HepG2 (cell line): ENCODE measurements at regions not wholly inside any gene's neighbourhood (a gene's known extent, or its start where the extent isn't known, plus 50 kb on each side); places are given as distances from the start of the nearest gene placed in this dataset.

ENCODE experiments used
- ATAC-seq: fragments of 200-7000 bp; cut with Tn5 transposase; 3 replicates; pipeline ENCODE4 v1.9.1; 2020; ENCODE audit warnings: mild to moderate bottlenecking, moderate library complexity
- BruUV-seq: library from RNA; stranded (reverse); fragments of 400-500 nt; replicated peaks from 2 replicates; lab custom pipeline; 2021; lab: Mats Ljungman, UMichigan
- CTCF ChIA-PET: fragments of 300-600 bp; formaldehyde crosslinking; extraction: SDS; loops from one replicate; lab custom pipeline; 2021; ENCODE audit warnings: low total read pairs, inconsistent platforms, low intra/inter-chr PET ratio; lab: Yijun Ruan, JAX
- POLR2A ChIA-PET: fragments of 350-600 bp; sonication (Branson Sonifier 250); formaldehyde crosslinking; loops from one replicate; lab custom pipeline; 2020; ENCODE audit warnings: antibody characterized with exemption, inconsistent platforms; lab: Yijun Ruan, JAX
- DNase-seq: peaks from one replicate; pipeline ENCODE4 v3.0.0-alpha.2; 2015; ENCODE audit warnings: low spot score
- FAIRE-seq: peaks from 3 replicates; lab custom pipeline; 2011; peaks lifted over from hg19 to GRCh38; lab: Jason Lieb, UNC
- H2AFZ ChIP-seq: one replicate; pipeline ENCODE4 v1.6.1; 2011; ENCODE audit warnings: low read length, inconsistent platforms
- H3K27ac ChIP-seq: fragments of 300-600 bp; 3 replicates; pipeline ENCODE4 v1.8.0; 2011; ENCODE audit warnings: mixed run types, mild to moderate bottlenecking, mixed read lengths, low read length, inconsistent platforms; ENCODE audit not compliant: insufficient read depth; ENCODE audit errors: extremely low read length
- H3K27me3 ChIP-seq, 2 experiments: fragments of 200-600 bp in 1 of 2; 2 replicates in 1 of 2; 3 replicates in 1 of 2; pipeline versions ENCODE4 v1.6.0 to v1.8.0; 2011; ENCODE audit warnings: low read length in 2 of 2, mild to moderate bottlenecking in 2 of 2, moderate library complexity in 2 of 2, inconsistent platforms in 1 of 2; ENCODE audit not compliant: insufficient read depth in 2 of 2, control insufficient read depth in 1 of 2
- H3K36me3 ChIP-seq, 2 experiments: fragments of 200-600 bp in 1 of 2; replicated peaks in 1 of 2; 2 replicates in 1 of 2; 3 replicates in 1 of 2; pipeline versions ENCODE4 v1.5.1 to v1.8.0; 2011; ENCODE audit warnings: low read length in 2 of 2, inconsistent platforms in 1 of 2; ENCODE audit not compliant: insufficient read depth in 2 of 2, control insufficient read depth in 1 of 2
- H3K4me1 ChIP-seq: 2 replicates; pipeline ENCODE4 v1.5.1; 2012; ENCODE audit warnings: low read length, inconsistent platforms; ENCODE audit not compliant: insufficient read depth
- H3K4me2 ChIP-seq: 2 replicates; pipeline ENCODE4 v1.6.0; 2011; ENCODE audit warnings: low read depth, low read length, inconsistent platforms
- H3K4me3 ChIP-seq, 3 experiments: fragments of 200-600 bp in 1 of 3; sonication (generic), shearing (Covaris generic) in 1 of 3; replicated peaks in 1 of 3; 2 replicates each; pipeline ENCODE4 v1.5.1; 2011 to 2016; ENCODE audit warnings: low read length in 3 of 3, inconsistent platforms in 2 of 3, low read depth in 2 of 3, mild to moderate bottlenecking in 2 of 3, control low read depth in 1 of 3, mixed read lengths in 1 of 3; ENCODE audit not compliant: insufficient read depth in 1 of 3
- H3K79me2 ChIP-seq: one replicate; pipeline ENCODE4 v1.6.1; 2011; ENCODE audit warnings: low read length, inconsistent platforms; ENCODE audit not compliant: insufficient read depth
- H3K9ac ChIP-seq: 2 replicates; pipeline ENCODE4 v1.6.0; 2011; ENCODE audit warnings: mild to moderate bottlenecking, low read depth, low read length, inconsistent platforms; ENCODE audit not compliant: insufficient read depth
- H3K9me3 ChIP-seq: 2 replicates; pipeline ENCODE4 v1.5.1; 2012; ENCODE audit warnings: mild to moderate bottlenecking, low read length
- H4K20me1 ChIP-seq: 2 replicates; pipeline ENCODE4 v1.6.0; 2011; ENCODE audit warnings: inconsistent platforms, mild to moderate bottlenecking, low read length, moderate library complexity; ENCODE audit not compliant: insufficient read depth
- ATF4 ChIP-seq, 2 experiments: fragments of 450-650 bp in 1 of 2; sonication (generic) in 1 of 2; formaldehyde crosslinking; IDR thresholded peaks; 2 replicates each; pipeline versions ENCODE4 v1.5.0 to v1.8.0; 2020 to 2022; ENCODE audit warnings: mild to moderate bottlenecking in 1 of 2, missing genetic modification reagents in 1 of 2
- HNF1A ChIP-seq, 2 experiments: sonication (generic) in 1 of 2; formaldehyde crosslinking in 1 of 2; IDR thresholded peaks; 2 replicates each; pipeline versions ENCODE4 v1.4.0 to v1.6.1; 2016 to 2020; ENCODE audit warnings: borderline replicate concordance in 1 of 2, low read depth in 1 of 2, mild to moderate bottlenecking in 1 of 2, missing genetic modification reagents in 1 of 2
- MNT ChIP-seq: fragments of 450-650 bp; IDR thresholded peaks from 2 replicates; pipeline ENCODE4 v1.6.1; 2016
- ONECUT2 ChIP-seq: sonication (generic); formaldehyde crosslinking; IDR thresholded peaks from 2 replicates; pipeline ENCODE4 v1.4.0; 2020; ENCODE audit warnings: missing genetic modification reagents
- RFX1 ChIP-seq: fragments of 450-650 bp; IDR thresholded peaks from 2 replicates; pipeline ENCODE4 v1.6.1; 2017
- TEAD2 ChIP-seq: sonication (generic); formaldehyde crosslinking; IDR thresholded peaks from 2 replicates; pipeline ENCODE4 v1.9.0; 2021; ENCODE audit warnings: missing genetic modification reagents
- ZBTB20 ChIP-seq: sonication (generic); formaldehyde crosslinking; IDR thresholded peaks from 2 replicates; pipeline ENCODE4 v1.8.1; 2023; ENCODE audit warnings: missing genetic modification reagents, low read depth, mild to moderate bottlenecking, borderline replicate concordance
- ZFP36L1 ChIP-seq: sonication (generic); formaldehyde crosslinking; IDR thresholded peaks from 2 replicates; pipeline ENCODE4 v1.8.0; 2022; ENCODE audit warnings: mild to moderate bottlenecking, missing genetic modification reagents, moderate library complexity
- ZIK1 ChIP-seq: sonication (generic); formaldehyde crosslinking; IDR thresholded peaks from 2 replicates; pipeline ENCODE4 v1.5.0; 2020; ENCODE audit warnings: mild to moderate bottlenecking, low read depth, missing genetic modification reagents, borderline replicate concordance
- ZUFSP ChIP-seq: sonication (generic); formaldehyde crosslinking; IDR thresholded peaks from 2 replicates; pipeline ENCODE4 v1.9.0; 2021; ENCODE audit warnings: missing genetic modification reagents, mild to moderate bottlenecking, borderline replicate concordance
- WGBS: methylation state at CpG from one replicate; pipeline ENCODE4 v1.1.6; 2017; ENCODE audit warnings: low lambda C conversion rate; 5-methylcytosine and 5-hydroxymethylcytosine counted together
- in situ Hi-C: cut with HindIII; loops from 2 replicates; pipeline ENCODE4 v1.10.0; 2017; ENCODE audit warnings: low pct_unique_long_range_greater_than_20kb; ENCODE audit not compliant: extremely low pct_ligation_motif_present
- intact Hi-C: fragments of 100-400 bp; cut with micrococcal nuclease; formaldehyde crosslinking; loops from one replicate; pipeline ENCODE4 v1.10.0; 2022; ENCODE audit not compliant: unreplicated experiment

GRCh38 chr5:99109894-99110293 is 181.1 kb upstream of the CHD1 start:
- TF ChIP-seq HNF1A (IDR thresholded peaks at IDR 0.05; ENCODE audit: low read depth) (no peak), HNF1A (CRISPR knock-in tag; IDR thresholded peaks at IDR 0.05; ENCODE audit: borderline replicate concordance) (no peak), RFX1 (peak; percentile 42; the same call in 1 of the 2 replicates), ZBTB20 (no peak), TEAD2 (CRISPR knock-in tag) (no peak)
- Histone ChIP-seq H4K20me1 (no peaks in the 10 kb centered on the region), H3K9me3 (no peaks in the 10 kb centered on the region), H3K36me3 (no peaks in the 10 kb centered on the region), H3K4me1 (no peaks in the 10 kb centered on the region), H3K4me2 (no peak overlapping the region), H3K79me2 (no peaks in the 10 kb centered on the region), H3K27ac (no peak overlapping the region), H3K4me3 (no peak overlapping the region), H3K9ac (no peak overlapping the region), H2AFZ (no peak overlapping the region), H3K27me3 (no peaks in the 10 kb centered on the region)
- DNase-seq (no peak), ATAC-seq (no peak), FAIRE-seq (no peak)
- intact Hi-C loops = no loop called here
- WGBS = 10% methylated on average over 4 of the region's 4 CpGs
- POLR2A ChIA-PET = no interaction called here
- in situ Hi-C loops = loop anchor here (25.0 kb wide), 1 partner anchor 1402 kb away; no protein-coding TSS in a partner anchor
- no TSS peak for BruUV-seq
- CTCF ChIA-PET = no interaction called here

GRCh38 chr5:99105216-99105615 is 176.4 kb upstream of the CHD1 start:
- no peaks in the 10 kb centered on the region for H3K9me3 ChIP-seq
- H3K79me2 ChIP-seq = no peaks in the 10 kb centered on the region
- no peak for FAIRE-seq
- in situ Hi-C loops (loop anchor here (25.0 kb wide), 1 partner anchor 1407 kb away; no protein-coding TSS in a partner anchor), intact Hi-C loops (no loop called here)
- H3K27ac ChIP-seq = no peak overlapping the region
- DNase-seq = no peak
- no peak overlapping the region for H3K4me3 ChIP-seq
- no peaks in the 10 kb centered on the region for H3K36me3 ChIP-seq
- WGBS = 11% methylated on average over 3 of the region's 3 CpGs
- H3K4me1 ChIP-seq = no peaks in the 10 kb centered on the region
- POLR2A ChIA-PET = no interaction called here
- no peak overlapping the region for H2AFZ ChIP-seq
- no peak overlapping the region for H3K4me2 ChIP-seq
- CTCF ChIA-PET = no interaction called here
- ATAC-seq = no peak
- H4K20me1 ChIP-seq = no peaks in the 10 kb centered on the region
- H3K27me3 ChIP-seq = no peaks in the 10 kb centered on the region
- BruUV-seq = no TSS peak
- no peak overlapping the region for H3K9ac ChIP-seq
- TF ChIP-seq ATF4 (CRISPR knock-in tag; IDR thresholded peaks at IDR 0.05) (no peak), MNT (no peak), ONECUT2 (CRISPR knock-in tag) (no peak), ZIK1 (CRISPR knock-in tag) (no peak), ZUFSP (CRISPR knock-in tag) (no peak), ZFP36L1 (no peak)
